HepG2 (cell line): ENCODE measurements at regions not wholly inside any gene's neighbourhood (a gene's known extent, or its start where the extent isn't known, plus 50 kb on each side); places are given as distances from the start of the nearest gene placed in this dataset.

ENCODE experiments used
- HNF4A ChIP-seq: sonication (generic); formaldehyde crosslinking; IDR thresholded peaks from 2 replicates; pipeline ENCODE4 v1.4.0; 2020; ENCODE audit warnings: missing genetic modification reagents
- HOXA5 ChIP-seq: sonication (generic); formaldehyde crosslinking; IDR thresholded peaks from 2 replicates; pipeline ENCODE4 v1.4.0; 2020; ENCODE audit warnings: missing genetic modification reagents
- SKI ChIP-seq: fragments of 450-650 bp; IDR thresholded peaks from one replicate; pipeline ENCODE4 v1.6.1; 2018; ENCODE audit warnings: mild to moderate bottlenecking; ENCODE audit not compliant: partially characterized antibody
- SP5 ChIP-seq: IDR thresholded peaks from 2 replicates; pipeline ENCODE4 v1.6.1; 2016; ENCODE audit warnings: low read depth, borderline replicate concordance
- TRIM24 ChIP-seq: sonication (generic); formaldehyde crosslinking; IDR thresholded peaks from 2 replicates; pipeline ENCODE4 v1.8.0; 2022; ENCODE audit warnings: mild to moderate bottlenecking, missing genetic modification reagents
- ZNF350 ChIP-seq: sonication (generic); formaldehyde crosslinking; IDR thresholded peaks from 2 replicates; pipeline ENCODE4 v1.4.0; 2020; ENCODE audit warnings: mild to moderate bottlenecking, low read depth, missing genetic modification reagents, borderline replicate concordance
- ZNF629 ChIP-seq: sonication (generic); formaldehyde crosslinking; conservative IDR thresholded peaks from 2 replicates; pipeline ENCODE4 v1.5.0; 2020; ENCODE audit warnings: missing genetic modification reagents
- TF ChIP-seq, protein P1 (sequence below), 2 experiments: sonication (generic) in 1 of 2; formaldehyde crosslinking in 1 of 2; IDR thresholded peaks; 2 replicates each; pipeline versions ENCODE4 v1.4.0 to v1.6.1; 2016 to 2020; ENCODE audit warnings: borderline replicate concordance in 1 of 2, low read depth in 1 of 2, mild to moderate bottlenecking in 1 of 2, missing genetic modification reagents in 1 of 2
- TF ChIP-seq, protein P2 (sequence below): sonication (generic); formaldehyde crosslinking; IDR thresholded peaks from 2 replicates; pipeline ENCODE4 v1.8.1; 2023; ENCODE audit warnings: mild to moderate bottlenecking, missing genetic modification reagents

DNA sequence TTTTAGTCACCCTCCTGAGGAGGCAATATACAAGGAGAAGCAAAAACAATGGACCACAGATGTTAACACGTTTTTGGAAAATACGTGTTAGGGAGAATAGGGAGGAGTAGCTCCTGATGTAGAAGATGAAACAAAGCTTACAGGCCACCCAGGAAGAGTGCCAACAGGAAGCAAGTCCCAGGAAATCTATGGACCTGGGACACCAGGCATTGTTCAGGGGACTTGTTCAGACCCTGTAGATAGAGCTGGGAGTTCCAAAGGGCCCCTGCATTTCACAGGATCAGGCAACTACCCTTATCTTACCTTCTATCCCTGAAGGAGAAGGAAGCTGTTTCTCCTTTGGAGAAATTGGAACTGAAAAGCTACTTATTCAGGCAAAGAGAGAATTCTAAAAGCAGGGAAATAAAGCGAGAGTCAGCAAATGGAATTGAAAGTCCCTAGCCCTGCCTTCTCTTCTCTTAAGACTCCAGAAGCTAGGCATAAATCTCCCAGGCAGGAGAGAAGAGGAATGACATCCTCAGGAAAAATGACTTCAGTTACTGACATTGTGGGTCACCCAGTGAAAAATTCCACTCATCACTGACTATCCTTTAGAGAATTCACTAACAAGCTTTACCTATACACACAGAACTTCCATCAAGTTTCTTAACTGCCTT is 77.7 kb upstream of the FAM3C start (continued):
- TF ChIP-seq, protein P1, sequence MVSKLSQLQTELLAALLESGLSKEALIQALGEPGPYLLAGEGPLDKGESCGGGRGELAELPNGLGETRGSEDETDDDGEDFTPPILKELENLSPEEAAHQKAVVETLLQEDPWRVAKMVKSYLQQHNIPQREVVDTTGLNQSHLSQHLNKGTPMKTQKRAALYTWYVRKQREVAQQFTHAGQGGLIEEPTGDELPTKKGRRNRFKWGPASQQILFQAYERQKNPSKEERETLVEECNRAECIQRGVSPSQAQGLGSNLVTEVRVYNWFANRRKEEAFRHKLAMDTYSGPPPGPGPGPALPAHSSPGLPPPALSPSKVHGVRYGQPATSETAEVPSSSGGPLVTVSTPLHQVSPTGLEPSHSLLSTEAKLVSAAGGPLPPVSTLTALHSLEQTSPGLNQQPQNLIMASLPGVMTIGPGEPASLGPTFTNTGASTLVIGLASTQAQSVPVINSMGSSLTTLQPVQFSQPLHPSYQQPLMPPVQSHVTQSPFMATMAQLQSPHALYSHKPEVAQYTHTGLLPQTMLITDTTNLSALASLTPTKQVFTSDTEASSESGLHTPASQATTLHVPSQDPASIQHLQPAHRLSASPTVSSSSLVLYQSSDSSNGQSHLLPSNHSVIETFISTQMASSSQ (IDR thresholded peaks at IDR 0.05; ENCODE audit: low read depth): no peak
- TF ChIP-seq, protein P1 (CRISPR knock-in tag; IDR thresholded peaks at IDR 0.05; ENCODE audit: borderline replicate concordance): no peak
- TF ChIP-seq TRIM24: no peak
- TF ChIP-seq SKI: no peak
- no peak for TF ChIP-seq HOXA5 (CRISPR knock-in tag)
- no peak for TF ChIP-seq ZNF350 (CRISPR knock-in tag)
- no peak for TF ChIP-seq ZNF629
- TF ChIP-seq HNF4A (CRISPR knock-in tag): no peak
- TF ChIP-seq SP5 (CRISPR knock-in tag): no peak
- TF ChIP-seq, protein P2, sequence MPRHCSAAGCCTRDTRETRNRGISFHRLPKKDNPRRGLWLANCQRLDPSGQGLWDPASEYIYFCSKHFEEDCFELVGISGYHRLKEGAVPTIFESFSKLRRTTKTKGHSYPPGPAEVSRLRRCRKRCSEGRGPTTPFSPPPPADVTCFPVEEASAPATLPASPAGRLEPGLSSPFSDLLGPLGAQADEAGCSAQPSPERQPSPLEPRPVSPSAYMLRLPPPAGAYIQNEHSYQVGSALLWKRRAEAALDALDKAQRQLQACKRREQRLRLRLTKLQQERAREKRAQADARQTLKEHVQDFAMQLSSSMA: no peak
- TF ChIP-seq, all 625 proteins: peak for 0
